ENCODE measurements at regions not wholly inside any gene's neighbourhood (a gene's known extent, or its start where the extent isn't known, plus 50 kb on each side); places are given as distances from the start of the nearest gene placed in this dataset.

GRCh38 chr11:21711341-21711740 lies 481.5 kb upstream of the ANO5 start:
- DNase-seq (ENCODE audit: low read depth in 2 of 2) = no peak
- Histone ChIP-seq H3K27me3 (ENCODE audit: control insufficient read depth, insufficient read depth, low read length) (no peaks in the 10 kb centered on the region), H3K9me3 (ENCODE audit: control insufficient read depth, insufficient read depth, low read depth, low read length) (no peaks in the 10 kb centered on the region), H3K4me2 (ENCODE audit: extremely low read depth, insufficient read depth, low read length) (no peak overlapping the region), H2AFZ (ENCODE audit: low read length) (no peak overlapping the region), H3K36me3 (ENCODE audit: control insufficient read depth, insufficient read depth, low read length) (no peaks in the 10 kb centered on the region), H3K9ac (ENCODE audit: insufficient read depth, low read length) (no peak overlapping the region), H3K79me2 (ENCODE audit: control insufficient read depth, insufficient read depth, low read length) (no peaks in the 10 kb centered on the region), H3K27ac (ENCODE audit: insufficient read depth, low read length) (no peak overlapping the region), H3K4me1 (ENCODE audit: control insufficient read depth, extremely low read depth, insufficient read depth, low read length) (no peaks in the 10 kb centered on the region), H3K4me3 (replicated peaks in 1 of 4; ENCODE audit: control extremely low read depth in 1 of 4, insufficient read depth in 1 of 4, low read depth in 3 of 4, low read length in 4 of 4) (no peak overlapping the region), H4K20me1 (ENCODE audit: control insufficient read depth, extremely low read depth, insufficient read depth, low read length) (no peaks in the 10 kb centered on the region)
- TF ChIP-seq, protein P1, sequence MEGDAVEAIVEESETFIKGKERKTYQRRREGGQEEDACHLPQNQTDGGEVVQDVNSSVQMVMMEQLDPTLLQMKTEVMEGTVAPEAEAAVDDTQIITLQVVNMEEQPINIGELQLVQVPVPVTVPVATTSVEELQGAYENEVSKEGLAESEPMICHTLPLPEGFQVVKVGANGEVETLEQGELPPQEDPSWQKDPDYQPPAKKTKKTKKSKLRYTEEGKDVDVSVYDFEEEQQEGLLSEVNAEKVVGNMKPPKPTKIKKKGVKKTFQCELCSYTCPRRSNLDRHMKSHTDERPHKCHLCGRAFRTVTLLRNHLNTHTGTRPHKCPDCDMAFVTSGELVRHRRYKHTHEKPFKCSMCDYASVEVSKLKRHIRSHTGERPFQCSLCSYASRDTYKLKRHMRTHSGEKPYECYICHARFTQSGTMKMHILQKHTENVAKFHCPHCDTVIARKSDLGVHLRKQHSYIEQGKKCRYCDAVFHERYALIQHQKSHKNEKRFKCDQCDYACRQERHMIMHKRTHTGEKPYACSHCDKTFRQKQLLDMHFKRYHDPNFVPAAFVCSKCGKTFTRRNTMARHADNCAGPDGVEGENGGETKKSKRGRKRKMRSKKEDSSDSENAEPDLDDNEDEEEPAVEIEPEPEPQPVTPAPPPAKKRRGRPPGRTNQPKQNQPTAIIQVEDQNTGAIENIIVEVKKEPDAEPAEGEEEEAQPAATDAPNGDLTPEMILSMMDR (conservative IDR thresholded peaks at IDR 0.05 in 1 of 2, IDR thresholded peaks at IDR 0.05 in 1 of 2; ENCODE audit: low read depth in 1 of 2, low read length in 2 of 2) = no peak
- TF ChIP-seq EZH2 (IDR thresholded peaks at IDR 0.05; ENCODE audit: low read length, missing control alignments) = no peak

- no peak overlapping the region for H3K4me3 ChIP-seq (replicated peaks in 1 of 4; ENCODE audit: control extremely low read depth in 1 of 4, insufficient read depth in 1 of 4, low read depth in 3 of 4, low read length in 4 of 4)
- no peaks in the 10 kb centered on the region for H3K36me3 ChIP-seq (ENCODE audit: control insufficient read depth, insufficient read depth, low read length)
- H2AFZ ChIP-seq (ENCODE audit: low read length) = no peak overlapping the region
- no peak overlapping the region for H3K9ac ChIP-seq (ENCODE audit: insufficient read depth, low read length)
- no peak overlapping the region for H3K27ac ChIP-seq (ENCODE audit: insufficient read depth, low read length)
- H3K4me1 ChIP-seq (ENCODE audit: control insufficient read depth, extremely low read depth, insufficient read depth, low read length) = no peaks in the 10 kb centered on the region
- H3K4me2 ChIP-seq (ENCODE audit: extremely low read depth, insufficient read depth, low read length) = no peak overlapping the region
- TF ChIP-seq EZH2 (IDR thresholded peaks at IDR 0.05; ENCODE audit: low read length, missing control alignments) = no peak
- TF ChIP-seq, protein P1 (conservative IDR thresholded peaks at IDR 0.05 in 1 of 2, IDR thresholded peaks at IDR 0.05 in 1 of 2; ENCODE audit: low read depth in 1 of 2, low read length in 2 of 2) = no peak
- no peaks in the 10 kb centered on the region for H3K79me2 ChIP-seq (ENCODE audit: control insufficient read depth, insufficient read depth, low read length)
- H3K27me3 ChIP-seq (ENCODE audit: control insufficient read depth, insufficient read depth, low read length) = no peaks in the 10 kb centered on the region
- no peak for DNase-seq (ENCODE audit: low read depth in 2 of 2)
- no peaks in the 10 kb centered on the region for H4K20me1 ChIP-seq (ENCODE audit: control insufficient read depth, extremely low read depth, insufficient read depth, low read length)
- no peaks in the 10 kb centered on the region for H3K9me3 ChIP-seq (ENCODE audit: control insufficient read depth, insufficient read depth, low read depth, low read length)
These were observed 469.2 kb upstream of the ANO5 start for GRCh38 chr11:21723678-21724077.

- TF ChIP-seq, protein P1 (conservative IDR thresholded peaks at IDR 0.05 in 1 of 2, IDR thresholded peaks at IDR 0.05 in 1 of 2; ENCODE audit: low read depth in 1 of 2, low read length in 2 of 2) = no peak
- no peak for TF ChIP-seq EZH2 (IDR thresholded peaks at IDR 0.05; ENCODE audit: low read length, missing control alignments)
- Histone ChIP-seq H3K27me3 (ENCODE audit: control insufficient read depth, insufficient read depth, low read length) (no peaks in the 10 kb centered on the region), H3K4me2 (ENCODE audit: extremely low read depth, insufficient read depth, low read length) (no peak overlapping the region), H3K79me2 (ENCODE audit: control insufficient read depth, insufficient read depth, low read length) (no peaks in the 10 kb centered on the region), H3K4me3 (replicated peaks in 1 of 4; ENCODE audit: control extremely low read depth in 1 of 4, insufficient read depth in 1 of 4, low read depth in 3 of 4, low read length in 4 of 4) (no peak overlapping the region), H4K20me1 (ENCODE audit: control insufficient read depth, extremely low read depth, insufficient read depth, low read length) (no peaks in the 10 kb centered on the region), H3K36me3 (ENCODE audit: control insufficient read depth, insufficient read depth, low read length) (no peaks in the 10 kb centered on the region), H3K27ac (ENCODE audit: insufficient read depth, low read length) (no peak overlapping the region), H2AFZ (ENCODE audit: low read length) (no peak overlapping the region), H3K9ac (ENCODE audit: insufficient read depth, low read length) (no peak overlapping the region), H3K4me1 (ENCODE audit: control insufficient read depth, extremely low read depth, insufficient read depth, low read length) (no peaks in the 10 kb centered on the region), H3K9me3 (ENCODE audit: control insufficient read depth, insufficient read depth, low read depth, low read length) (no peaks in the 10 kb centered on the region)
- no peak for DNase-seq (ENCODE audit: low read depth in 2 of 2)
These were observed 465.8 kb upstream of the ANO5 start for GRCh38 chr11:21727102-21727501.
